ENCODE measurements at regions not wholly inside any gene's neighbourhood (a gene's known extent, or its start where the extent isn't known, plus 50 kb on each side); places are given as distances from the start of the nearest gene placed in this dataset.
"Not testable (repeated sequence)": the region's sequence is repeated elsewhere in the genome, so short reads cannot be mapped to it uniquely, and the experiment has no call there.

GRCh38 chr13:99759163-99759552 is 212.4 kb downstream of the ZIC5 start:
- H3K27me3 ChIP-seq (ENCODE audit: control insufficient read depth in 2 of 2, insufficient read depth in 1 of 2, low read length in 1 of 2) = no peaks in the 10 kb centered on the region
- no peaks in the 10 kb centered on the region for H3K36me3 ChIP-seq (ENCODE audit: control insufficient read depth in 2 of 2, insufficient read depth in 2 of 2, low read length in 1 of 2)
- no peak for DNase-seq (ENCODE audit: low read depth in 6 of 9, low spot score in 9 of 9)
- H3K4me3 ChIP-seq (ENCODE audit: low read length in 2 of 2) = no peak overlapping the region
- peaks cover 0 to 5% of the 10 kb centered on the region in 2 donors for H3K4me1 ChIP-seq (ENCODE audit: control insufficient read depth in 2 of 2, insufficient read depth in 2 of 2, low read length in 2 of 2)
- H3K9me3 ChIP-seq (ENCODE audit: control insufficient read depth in 2 of 2, insufficient read depth in 1 of 2, low read length in 1 of 2) = peaks cover 0 to 4% of the 10 kb centered on the region in 2 donors
- no peak overlapping the region for H3K27ac ChIP-seq (ENCODE audit: low read depth in 1 of 2, low read length in 1 of 2)
- 99% methylated on average over 2 of the region's 2 CpGs for WGBS

- Histone ChIP-seq H3K4me3 (ENCODE audit: low read length in 2 of 2) (no peak overlapping the region), H3K9me3 (ENCODE audit: control insufficient read depth in 2 of 2, insufficient read depth in 1 of 2, low read length in 1 of 2) (peaks cover 0 to 4% of the 10 kb centered on the region in 2 donors), H3K27ac (ENCODE audit: low read depth in 1 of 2, low read length in 1 of 2) (no peak overlapping the region), H3K27me3 (ENCODE audit: control insufficient read depth in 2 of 2, insufficient read depth in 1 of 2, low read length in 1 of 2) (no peaks in the 10 kb centered on the region), H3K36me3 (ENCODE audit: control insufficient read depth in 2 of 2, insufficient read depth in 2 of 2, low read length in 1 of 2) (no peaks in the 10 kb centered on the region), H3K4me1 (ENCODE audit: control insufficient read depth in 2 of 2, insufficient read depth in 2 of 2, low read length in 2 of 2) (peaks cover 0 to 5% of the 10 kb centered on the region in 2 donors)
- WGBS = 20% methylated on average over 6 of the region's 6 CpGs
- DNase-seq (ENCODE audit: low read depth in 6 of 9, low spot score in 9 of 9) = peak in 3 of 9 donors; percentile 1 to 8 (median 2)
These were observed 213.0 kb downstream of the ZIC5 start for GRCh38 chr13:99758460-99759162.

- 93% methylated on average over 8 of the region's 8 CpGs for whole genome bisulfite sequencing
- H3K4me1 ChIP-seq (ENCODE audit: control insufficient read depth in 2 of 2, insufficient read depth in 2 of 2, low read length in 2 of 2) = peaks cover 0 to 5% of the 10 kb centered on the region in 2 donors
- no peaks in the 10 kb centered on the region for H3K36me3 ChIP-seq (ENCODE audit: control insufficient read depth in 2 of 2, insufficient read depth in 2 of 2, low read length in 1 of 2)
- H3K4me3 ChIP-seq (ENCODE audit: low read length in 2 of 2) = no peak overlapping the region
- H3K9me3 ChIP-seq (ENCODE audit: control insufficient read depth in 2 of 2, insufficient read depth in 1 of 2, low read length in 1 of 2) = peaks cover 0 to 4% of the 10 kb centered on the region in 2 donors
- no peaks in the 10 kb centered on the region for H3K27me3 ChIP-seq (ENCODE audit: control insufficient read depth in 2 of 2, insufficient read depth in 1 of 2, low read length in 1 of 2)
- H3K27ac ChIP-seq (ENCODE audit: low read depth in 1 of 2, low read length in 1 of 2) = no peak overlapping the region
- DNase-seq (ENCODE audit: low read depth in 6 of 9, low spot score in 9 of 9) = no peak
These were observed 213.7 kb downstream of the ZIC5 start for GRCh38 chr13:99757756-99758459.

DNA sequence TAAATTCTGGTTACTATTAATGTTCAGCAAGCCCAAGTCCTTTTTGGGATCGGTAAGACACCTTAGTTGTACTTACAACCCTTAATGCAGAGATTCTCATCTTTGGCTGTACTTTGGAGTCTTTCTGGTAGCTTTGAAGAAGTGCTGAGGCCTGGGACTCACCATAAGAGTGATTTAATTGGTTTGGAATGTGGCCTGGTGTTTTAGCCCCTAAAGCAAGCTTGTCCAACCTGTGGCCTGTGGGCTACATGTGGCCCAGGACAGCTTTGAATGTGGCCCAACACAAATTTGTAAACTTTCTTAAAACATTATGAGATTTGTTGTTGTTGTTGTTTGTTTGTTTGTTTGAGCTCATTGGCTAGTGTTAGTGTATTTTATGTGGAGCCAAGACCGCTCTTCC is 215.3 kb downstream of the ZIC5 start:
- over 99% methylated on average over 2 of the region's 2 CpGs for WGBS
- Histone ChIP-seq H3K4me3 (ENCODE audit: low read length in 2 of 2) (no peak overlapping the region), H3K27me3 (ENCODE audit: control insufficient read depth in 2 of 2, insufficient read depth in 1 of 2, low read length in 1 of 2) (no peaks in the 10 kb centered on the region), H3K27ac (ENCODE audit: low read depth in 1 of 2, low read length in 1 of 2) (no peak overlapping the region), H3K9me3 (ENCODE audit: control insufficient read depth in 2 of 2, insufficient read depth in 1 of 2, low read length in 1 of 2) (peaks cover 0 to 4% of the 10 kb centered on the region in 2 donors), H3K4me1 (ENCODE audit: control insufficient read depth in 2 of 2, insufficient read depth in 2 of 2, low read length in 2 of 2) (peaks cover 0 to 5% of the 10 kb centered on the region in 2 donors), H3K36me3 (ENCODE audit: control insufficient read depth in 2 of 2, insufficient read depth in 2 of 2, low read length in 1 of 2) (no peaks in the 10 kb centered on the region)
- no peak for DNase-seq (ENCODE audit: low read depth in 6 of 9, low spot score in 9 of 9)

DNA sequence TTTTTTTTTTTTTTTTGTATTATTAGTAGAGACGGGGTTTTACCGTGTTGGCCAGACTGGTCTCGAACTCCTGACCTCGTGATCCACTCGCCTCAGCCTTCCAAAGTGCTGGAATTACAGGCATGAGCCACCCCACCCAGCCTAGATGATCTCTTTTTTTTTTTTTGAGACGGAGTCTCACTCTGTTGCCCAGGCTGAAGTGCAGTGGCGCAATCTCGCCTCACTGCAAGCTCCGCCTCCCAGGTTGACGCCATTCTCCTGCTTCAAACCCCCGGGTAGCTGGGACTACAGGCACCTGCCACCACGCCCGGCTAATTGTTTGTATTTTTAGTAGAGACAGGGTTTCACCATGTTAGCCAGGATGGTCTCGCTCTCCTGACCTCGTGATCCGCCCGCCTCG is 216.8 kb downstream of the ZIC5 start:
- not testable (repeated sequence) for H3K27ac ChIP-seq (ENCODE audit: low read depth in 1 of 2, low read length in 1 of 2); H3K4me1 ChIP-seq (ENCODE audit: control insufficient read depth in 2 of 2, insufficient read depth in 2 of 2, low read length in 2 of 2); H3K4me3 ChIP-seq (ENCODE audit: low read length in 2 of 2); H3K9me3 ChIP-seq (ENCODE audit: control insufficient read depth in 2 of 2, insufficient read depth in 1 of 2, low read length in 1 of 2); H3K27me3 ChIP-seq (ENCODE audit: control insufficient read depth in 2 of 2, insufficient read depth in 1 of 2, low read length in 1 of 2); DNase-seq (ENCODE audit: low read depth in 6 of 9, low spot score in 9 of 9); H3K36me3 ChIP-seq (ENCODE audit: control insufficient read depth in 2 of 2, insufficient read depth in 2 of 2, low read length in 1 of 2)
- WGBS = 95% methylated on average over 18 of the region's 18 CpGs

DNA sequence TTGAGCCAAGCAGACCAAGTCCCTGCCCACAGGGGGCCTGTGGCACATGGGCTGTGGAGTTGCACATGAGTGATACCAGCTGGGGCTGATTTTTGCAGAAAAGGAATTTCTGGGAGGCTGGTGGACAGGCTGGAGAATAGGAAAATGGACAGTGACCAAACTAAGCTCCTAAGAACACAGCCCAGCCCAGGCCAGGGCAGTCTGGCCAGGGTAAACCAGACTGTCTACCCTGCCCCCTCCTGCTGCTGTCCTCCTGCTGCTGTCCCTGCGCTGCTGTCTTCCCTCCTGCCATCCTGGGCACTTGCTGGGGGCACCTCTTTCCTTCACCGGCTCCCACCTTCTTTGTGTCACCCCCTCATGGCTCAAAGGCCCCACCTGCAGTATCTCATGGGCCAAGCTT is 219.2 kb downstream of the ZIC5 start:
- Histone ChIP-seq H3K9me3 (ENCODE audit: control insufficient read depth in 2 of 2, insufficient read depth in 1 of 2, low read length in 1 of 2) (no peaks in the 10 kb centered on the region), H3K27ac (ENCODE audit: low read depth in 1 of 2, low read length in 1 of 2) (no peak overlapping the region), H3K4me3 (ENCODE audit: low read length in 2 of 2) (no peak overlapping the region), H3K4me1 (ENCODE audit: control insufficient read depth in 2 of 2, insufficient read depth in 2 of 2, low read length in 2 of 2) (no peaks in the 10 kb centered on the region), H3K27me3 (ENCODE audit: control insufficient read depth in 2 of 2, insufficient read depth in 1 of 2, low read length in 1 of 2) (no peaks in the 10 kb centered on the region), H3K36me3 (ENCODE audit: control insufficient read depth in 2 of 2, insufficient read depth in 2 of 2, low read length in 1 of 2) (no peaks in the 10 kb centered on the region)
- DNase-seq (ENCODE audit: low read depth in 6 of 9, low spot score in 9 of 9) = no peak
- WGBS = 94% methylated on average over 2 of the region's 2 CpGs

GRCh38 chr13:99751517-99752199 is 219.9 kb downstream of the ZIC5 start:
- WGBS = 96% methylated on average over 10 of the region's 10 CpGs

GRCh38 chr13:99750951-99751350 is 220.6 kb downstream of the ZIC5 start:
- H3K27ac ChIP-seq (ENCODE audit: low read depth in 1 of 2, low read length in 1 of 2) = no peak overlapping the region
- H3K4me3 ChIP-seq (ENCODE audit: low read length in 2 of 2) = no peak overlapping the region
- WGBS = 98% methylated on average over 8 of the region's 8 CpGs
- H3K27me3 ChIP-seq (ENCODE audit: control insufficient read depth in 2 of 2, insufficient read depth in 1 of 2, low read length in 1 of 2) = no peaks in the 10 kb centered on the region
- DNase-seq (ENCODE audit: low read depth in 6 of 9, low spot score in 9 of 9) = no peak
- no peaks in the 10 kb centered on the region for H3K4me1 ChIP-seq (ENCODE audit: control insufficient read depth in 2 of 2, insufficient read depth in 2 of 2, low read length in 2 of 2)
- no peaks in the 10 kb centered on the region for H3K9me3 ChIP-seq (ENCODE audit: control insufficient read depth in 2 of 2, insufficient read depth in 1 of 2, low read length in 1 of 2)
- no peaks in the 10 kb centered on the region for H3K36me3 ChIP-seq (ENCODE audit: control insufficient read depth in 2 of 2, insufficient read depth in 2 of 2, low read length in 1 of 2)

More at GRCh38 chr13:99751517-99752199, 219.9 kb downstream of the ZIC5 start:
- H3K4me1 ChIP-seq (ENCODE audit: control insufficient read depth in 2 of 2, insufficient read depth in 2 of 2, low read length in 2 of 2) = no peaks in the 10 kb centered on the region
- H3K4me3 ChIP-seq (ENCODE audit: low read length in 2 of 2) = no peak overlapping the region
- no peak overlapping the region for H3K27ac ChIP-seq (ENCODE audit: low read depth in 1 of 2, low read length in 1 of 2)
- H3K36me3 ChIP-seq (ENCODE audit: control insufficient read depth in 2 of 2, insufficient read depth in 2 of 2, low read length in 1 of 2) = no peaks in the 10 kb centered on the region
- DNase-seq (ENCODE audit: low read depth in 6 of 9, low spot score in 9 of 9) = no peak
- no peaks in the 10 kb centered on the region for H3K27me3 ChIP-seq (ENCODE audit: control insufficient read depth in 2 of 2, insufficient read depth in 1 of 2, low read length in 1 of 2)
- no peaks in the 10 kb centered on the region for H3K9me3 ChIP-seq (ENCODE audit: control insufficient read depth in 2 of 2, insufficient read depth in 1 of 2, low read length in 1 of 2)

All from thymus (tissue), 11 donors.